HepG2 (cell line): ENCODE measurements at regions not wholly inside any gene's neighbourhood (a gene's known extent, or its start where the extent isn't known, plus 50 kb on each side); places are given as distances from the start of the nearest gene placed in this dataset.
A peak's percentile ranks its signal among the peaks of the same experiment; 100 is the strongest.

Experiments
- FOXO1 ChIP-seq: sonication (generic); formaldehyde crosslinking; IDR thresholded peaks from 2 replicates; pipeline ENCODE4 v1.4.0; 2020; ENCODE audit warnings: missing genetic modification reagents
- HHEX ChIP-seq: IDR thresholded peaks from 2 replicates; pipeline ENCODE4 v1.6.1; 2016; ENCODE audit warnings: control low read depth
- HOXA5 ChIP-seq: sonication (generic); formaldehyde crosslinking; IDR thresholded peaks from 2 replicates; pipeline ENCODE4 v1.4.0; 2020; ENCODE audit warnings: missing genetic modification reagents
- MTF2 ChIP-seq: sonication (generic); formaldehyde crosslinking; IDR thresholded peaks from 2 replicates; pipeline ENCODE4 v1.5.0; 2020; ENCODE audit warnings: missing genetic modification reagents, borderline replicate concordance
- PLRG1 ChIP-seq: fragments of 450-650 bp; conservative IDR thresholded peaks from 2 replicates; pipeline ENCODE4 v1.6.1; 2016
- RFX3 ChIP-seq: IDR thresholded peaks from 2 replicates; pipeline ENCODE4 v1.6.1; 2016; ENCODE audit warnings: missing biosample characterization, missing genetic modification reagents
- SCMH1 ChIP-seq: sonication (generic); formaldehyde crosslinking; IDR thresholded peaks from 2 replicates; pipeline ENCODE4 v1.9.0; 2021; ENCODE audit warnings: missing genetic modification reagents, mild to moderate bottlenecking, borderline replicate concordance
- ZBTB42 ChIP-seq: sonication (generic); formaldehyde crosslinking; IDR thresholded peaks from 2 replicates; pipeline ENCODE4 v1.5.0; 2020; ENCODE audit warnings: mild to moderate bottlenecking, missing genetic modification reagents
- ZNF546 ChIP-seq: sonication (generic); formaldehyde crosslinking; conservative IDR thresholded peaks from 2 replicates; pipeline ENCODE4 v1.8.1; 2023; ENCODE audit warnings: mild to moderate bottlenecking, missing genetic modification reagents
- TF ChIP-seq, protein P1 (sequence below): sonication (generic); formaldehyde crosslinking; IDR thresholded peaks from 2 replicates; pipeline ENCODE4 v1.5.0; 2020; ENCODE audit warnings: mild to moderate bottlenecking, missing genetic modification reagents, moderate library complexity
- TF ChIP-seq, protein P2 (sequence below): IDR thresholded peaks from 2 replicates; pipeline ENCODE4 v1.6.1; 2016; ENCODE audit warnings: missing compliant biosample characterization, missing genetic modification reagents, borderline replicate concordance
- TF ChIP-seq, protein P3 (sequence below): sonication (generic); formaldehyde crosslinking; conservative IDR thresholded peaks from 2 replicates; pipeline ENCODE4 v1.8.1; 2023; ENCODE audit warnings: missing genetic modification reagents
- TF ChIP-seq, protein P4 (sequence below): sonication (generic); formaldehyde crosslinking; IDR thresholded peaks from 2 replicates; pipeline ENCODE4 v1.4.0; 2020; ENCODE audit warnings: missing genetic modification reagents

DNA sequence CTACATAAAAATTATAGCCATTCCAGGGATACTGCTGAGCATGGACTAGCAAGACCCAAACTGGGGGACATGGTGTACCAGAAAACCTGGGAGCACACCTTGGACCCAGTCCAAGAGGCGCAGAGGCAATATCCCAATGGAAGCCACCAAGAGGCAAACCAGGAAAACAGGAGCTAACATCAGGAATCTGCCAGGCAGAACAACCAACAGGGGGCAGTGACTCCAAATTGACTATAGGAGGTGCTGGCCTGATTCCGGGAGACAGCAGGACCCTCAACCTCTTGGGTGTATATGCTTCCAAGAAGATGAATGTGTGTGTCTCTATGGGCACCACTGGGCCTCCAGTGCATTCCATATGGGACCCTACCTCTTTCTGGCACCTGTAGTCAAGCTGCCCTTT, 172.7 kb upstream of the ARL4C start (continued):
- no peak for TF ChIP-seq FOXO1 (CRISPR knock-in tag)
- no peak for TF ChIP-seq RFX3 (CRISPR knock-in tag)
- TF ChIP-seq MTF2 = 0 out of 2 replicates have a peak, but pooled peaks have one; percentile 42
- TF ChIP-seq, protein P1, sequence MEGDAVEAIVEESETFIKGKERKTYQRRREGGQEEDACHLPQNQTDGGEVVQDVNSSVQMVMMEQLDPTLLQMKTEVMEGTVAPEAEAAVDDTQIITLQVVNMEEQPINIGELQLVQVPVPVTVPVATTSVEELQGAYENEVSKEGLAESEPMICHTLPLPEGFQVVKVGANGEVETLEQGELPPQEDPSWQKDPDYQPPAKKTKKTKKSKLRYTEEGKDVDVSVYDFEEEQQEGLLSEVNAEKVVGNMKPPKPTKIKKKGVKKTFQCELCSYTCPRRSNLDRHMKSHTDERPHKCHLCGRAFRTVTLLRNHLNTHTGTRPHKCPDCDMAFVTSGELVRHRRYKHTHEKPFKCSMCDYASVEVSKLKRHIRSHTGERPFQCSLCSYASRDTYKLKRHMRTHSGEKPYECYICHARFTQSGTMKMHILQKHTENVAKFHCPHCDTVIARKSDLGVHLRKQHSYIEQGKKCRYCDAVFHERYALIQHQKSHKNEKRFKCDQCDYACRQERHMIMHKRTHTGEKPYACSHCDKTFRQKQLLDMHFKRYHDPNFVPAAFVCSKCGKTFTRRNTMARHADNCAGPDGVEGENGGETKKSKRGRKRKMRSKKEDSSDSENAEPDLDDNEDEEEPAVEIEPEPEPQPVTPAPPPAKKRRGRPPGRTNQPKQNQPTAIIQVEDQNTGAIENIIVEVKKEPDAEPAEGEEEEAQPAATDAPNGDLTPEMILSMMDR (CRISPR knock-in tag) = peak; percentile 49
- TF ChIP-seq ZBTB42 (CRISPR knock-in tag) = no peak
- TF ChIP-seq ZNF546 (CRISPR knock-in tag) = no peak
- TF ChIP-seq, protein P2, sequence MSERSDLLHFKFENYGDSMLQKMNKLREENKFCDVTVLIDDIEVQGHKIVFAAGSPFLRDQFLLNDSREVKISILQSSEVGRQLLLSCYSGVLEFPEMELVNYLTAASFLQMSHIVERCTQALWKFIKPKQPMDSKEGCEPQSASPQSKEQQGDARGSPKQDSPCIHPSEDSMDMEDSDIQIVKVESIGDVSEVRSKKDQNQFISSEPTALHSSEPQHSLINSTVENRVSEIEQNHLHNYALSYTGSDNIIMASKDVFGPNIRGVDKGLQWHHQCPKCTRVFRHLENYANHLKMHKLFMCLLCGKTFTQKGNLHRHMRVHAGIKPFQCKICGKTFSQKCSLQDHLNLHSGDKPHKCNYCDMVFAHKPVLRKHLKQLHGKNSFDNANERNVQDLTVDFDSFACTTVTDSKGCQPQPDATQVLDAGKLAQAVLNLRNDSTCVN = no peak
- TF ChIP-seq, protein P3, sequence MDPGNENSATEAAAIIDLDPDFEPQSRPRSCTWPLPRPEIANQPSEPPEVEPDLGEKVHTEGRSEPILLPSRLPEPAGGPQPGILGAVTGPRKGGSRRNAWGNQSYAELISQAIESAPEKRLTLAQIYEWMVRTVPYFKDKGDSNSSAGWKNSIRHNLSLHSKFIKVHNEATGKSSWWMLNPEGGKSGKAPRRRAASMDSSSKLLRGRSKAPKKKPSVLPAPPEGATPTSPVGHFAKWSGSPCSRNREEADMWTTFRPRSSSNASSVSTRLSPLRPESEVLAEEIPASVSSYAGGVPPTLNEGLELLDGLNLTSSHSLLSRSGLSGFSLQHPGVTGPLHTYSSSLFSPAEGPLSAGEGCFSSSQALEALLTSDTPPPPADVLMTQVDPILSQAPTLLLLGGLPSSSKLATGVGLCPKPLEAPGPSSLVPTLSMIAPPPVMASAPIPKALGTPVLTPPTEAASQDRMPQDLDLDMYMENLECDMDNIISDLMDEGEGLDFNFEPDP = peak; percentile 95; the same call in 1 of the 2 replicates
- no peak for TF ChIP-seq HHEX (CRISPR knock-in tag)
- TF ChIP-seq SCMH1 (CRISPR knock-in tag) = no peak
- TF ChIP-seq PLRG1 = no peak
- no peak for TF ChIP-seq HOXA5 (CRISPR knock-in tag)
- TF ChIP-seq, protein P4, sequence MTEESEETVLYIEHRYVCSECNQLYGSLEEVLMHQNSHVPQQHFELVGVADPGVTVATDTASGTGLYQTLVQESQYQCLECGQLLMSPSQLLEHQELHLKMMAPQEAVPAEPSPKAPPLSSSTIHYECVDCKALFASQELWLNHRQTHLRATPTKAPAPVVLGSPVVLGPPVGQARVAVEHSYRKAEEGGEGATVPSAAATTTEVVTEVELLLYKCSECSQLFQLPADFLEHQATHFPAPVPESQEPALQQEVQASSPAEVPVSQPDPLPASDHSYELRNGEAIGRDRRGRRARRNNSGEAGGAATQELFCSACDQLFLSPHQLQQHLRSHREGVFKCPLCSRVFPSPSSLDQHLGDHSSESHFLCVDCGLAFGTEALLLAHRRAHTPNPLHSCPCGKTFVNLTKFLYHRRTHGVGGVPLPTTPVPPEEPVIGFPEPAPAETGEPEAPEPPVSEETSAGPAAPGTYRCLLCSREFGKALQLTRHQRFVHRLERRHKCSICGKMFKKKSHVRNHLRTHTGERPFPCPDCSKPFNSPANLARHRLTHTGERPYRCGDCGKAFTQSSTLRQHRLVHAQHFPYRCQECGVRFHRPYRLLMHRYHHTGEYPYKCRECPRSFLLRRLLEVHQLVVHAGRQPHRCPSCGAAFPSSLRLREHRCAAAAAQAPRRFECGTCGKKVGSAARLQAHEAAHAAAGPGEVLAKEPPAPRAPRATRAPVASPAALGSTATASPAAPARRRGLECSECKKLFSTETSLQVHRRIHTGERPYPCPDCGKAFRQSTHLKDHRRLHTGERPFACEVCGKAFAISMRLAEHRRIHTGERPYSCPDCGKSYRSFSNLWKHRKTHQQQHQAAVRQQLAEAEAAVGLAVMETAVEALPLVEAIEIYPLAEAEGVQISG (CRISPR knock-in tag) = no peak
